HCT116 (cell line): ENCODE measurements at regions not wholly inside any gene's neighbourhood (a gene's known extent, or its start where the extent isn't known, plus 50 kb on each side); places are given as distances from the start of the nearest gene placed in this dataset.

Experiments
- CTCF ChIP-seq, 3 experiments: fragments of 200-600 bp in 1 of 3; sonication (generic) in 1 of 3; IDR thresholded peaks in 2 of 3; conservative IDR thresholded peaks in 1 of 3; 2 replicates each; pipeline ENCODE4 v1.5.1; 2012 to 2017; ENCODE audit warnings: low read depth in 2 of 3, low read length in 2 of 3, antibody characterized with exemption in 1 of 3, borderline replicate concordance in 1 of 3, control low read depth in 1 of 3, mild to moderate bottlenecking in 1 of 3, mixed read lengths in 1 of 3, mixed run types in 1 of 3, moderate library complexity in 1 of 3; ENCODE audit not compliant: insufficient read depth in 1 of 3
- EZH2phosphoT487 ChIP-seq: fragments of 200-600 bp; IDR thresholded peaks from 2 replicates; pipeline ENCODE4 v1.6.1; 2018; ENCODE audit warnings: antibody characterized with exemption, borderline replicate concordance
- POLR2A ChIP-seq: IDR thresholded peaks from 2 replicates; pipeline ENCODE4 v1.7.0; 2011; ENCODE audit warnings: borderline replicate concordance; ENCODE audit not compliant: insufficient read depth, insufficient read length; ENCODE audit errors: extremely low read depth
- SIN3A ChIP-seq: IDR thresholded peaks from 2 replicates; pipeline ENCODE4 v1.6.1; 2012; ENCODE audit warnings: low read depth
- TF ChIP-seq, protein P1 (sequence below): IDR thresholded peaks from 2 replicates; pipeline ENCODE4 v1.6.1; 2012
- TF ChIP-seq, protein P2 (sequence below): IDR thresholded peaks from 2 replicates; pipeline ENCODE4 v1.6.1; 2011; ENCODE audit warnings: mild to moderate bottlenecking, low read length, moderate library complexity; ENCODE audit not compliant: insufficient replicate concordance; ENCODE audit errors: extremely low read depth

DNA sequence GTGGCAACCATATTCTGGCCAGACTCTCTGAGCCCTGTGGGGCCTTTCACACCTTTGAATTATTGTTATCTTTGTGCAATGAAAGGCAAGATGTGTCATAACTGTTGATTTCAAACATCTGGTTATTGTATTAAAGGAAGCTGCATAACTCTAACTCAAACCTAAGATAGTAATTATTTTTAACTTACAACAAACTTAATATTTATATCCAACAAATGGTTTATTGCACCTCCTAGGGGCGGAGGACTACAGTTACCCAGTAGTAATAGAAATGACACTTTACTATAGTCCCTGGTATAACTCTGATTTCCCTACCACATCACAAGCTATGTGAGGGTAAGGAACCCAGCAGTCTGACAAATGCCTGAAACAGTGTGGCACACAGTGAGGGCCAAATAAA is 363.9 kb upstream of the SUCLG2 start:
- TF ChIP-seq CTCF (IDR thresholded peaks at IDR 0.05 in 2 of 3, conservative IDR thresholded peaks at IDR 0.05 in 1 of 3; ENCODE audit: borderline replicate concordance in 1 of 3, insufficient read depth in 1 of 3, low read depth in 2 of 3, low read length in 2 of 3), result no peak
- TF ChIP-seq, protein P1, sequence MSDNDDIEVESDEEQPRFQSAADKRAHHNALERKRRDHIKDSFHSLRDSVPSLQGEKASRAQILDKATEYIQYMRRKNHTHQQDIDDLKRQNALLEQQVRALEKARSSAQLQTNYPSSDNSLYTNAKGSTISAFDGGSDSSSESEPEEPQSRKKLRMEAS, result no peak
- no peak for TF ChIP-seq EZH2phosphoT487
- TF ChIP-seq, protein P2, sequence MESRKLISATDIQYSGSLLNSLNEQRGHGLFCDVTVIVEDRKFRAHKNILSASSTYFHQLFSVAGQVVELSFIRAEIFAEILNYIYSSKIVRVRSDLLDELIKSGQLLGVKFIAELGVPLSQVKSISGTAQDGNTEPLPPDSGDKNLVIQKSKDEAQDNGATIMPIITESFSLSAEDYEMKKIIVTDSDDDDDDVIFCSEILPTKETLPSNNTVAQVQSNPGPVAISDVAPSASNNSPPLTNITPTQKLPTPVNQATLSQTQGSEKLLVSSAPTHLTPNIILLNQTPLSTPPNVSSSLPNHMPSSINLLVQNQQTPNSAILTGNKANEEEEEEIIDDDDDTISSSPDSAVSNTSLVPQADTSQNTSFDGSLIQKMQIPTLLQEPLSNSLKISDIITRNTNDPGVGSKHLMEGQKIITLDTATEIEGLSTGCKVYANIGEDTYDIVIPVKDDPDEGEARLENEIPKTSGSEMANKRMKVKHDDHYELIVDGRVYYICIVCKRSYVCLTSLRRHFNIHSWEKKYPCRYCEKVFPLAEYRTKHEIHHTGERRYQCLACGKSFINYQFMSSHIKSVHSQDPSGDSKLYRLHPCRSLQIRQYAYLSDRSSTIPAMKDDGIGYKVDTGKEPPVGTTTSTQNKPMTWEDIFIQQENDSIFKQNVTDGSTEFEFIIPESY, result no peak
- TF ChIP-seq SIN3A, result no peak
- no peak for TF ChIP-seq POLR2A
